ENCODE measurements at regions not wholly inside any gene's neighbourhood (a gene's known extent, or its start where the extent isn't known, plus 50 kb on each side); places are given as distances from the start of the nearest gene placed in this dataset.

DNA sequence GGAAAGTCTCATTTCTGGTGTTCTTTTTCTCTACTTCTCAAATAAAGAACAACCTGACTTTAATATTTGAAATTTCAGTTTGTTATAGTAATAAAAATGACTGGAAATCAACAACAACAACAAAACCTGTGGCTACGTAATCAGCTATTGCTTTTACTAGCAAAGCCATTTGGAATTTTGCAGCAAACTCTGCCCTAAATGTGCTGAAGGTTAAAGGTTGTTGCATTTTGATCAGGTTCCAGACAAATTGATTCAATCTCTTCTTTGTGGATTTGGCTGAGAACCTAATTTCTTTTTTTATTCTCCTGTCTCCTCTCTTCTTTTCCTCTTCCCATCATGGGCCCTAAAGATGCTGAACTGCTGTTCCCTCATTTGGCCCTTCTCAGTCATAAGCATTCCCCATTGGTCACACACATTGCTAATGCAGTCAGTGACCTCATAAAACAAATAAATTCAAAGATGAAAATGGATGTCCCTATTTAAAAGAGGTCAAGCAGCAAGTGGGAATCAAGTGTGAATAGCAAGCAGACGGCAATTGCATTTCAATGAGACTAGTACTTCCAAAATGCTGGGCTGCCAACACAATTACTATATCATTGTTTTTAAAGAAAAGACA, 795.1 kb upstream of the CDH8 start:
- TF ChIP-seq POLR2AphosphoS5 (IDR thresholded peaks at IDR 0.05; ENCODE audit: low read depth, low read length) (no peak), SIN3A (IDR thresholded peaks at IDR 0.05; ENCODE audit: borderline replicate concordance, insufficient read depth, low read depth, low read length) (no peak)
- TF ChIP-seq, protein P1, sequence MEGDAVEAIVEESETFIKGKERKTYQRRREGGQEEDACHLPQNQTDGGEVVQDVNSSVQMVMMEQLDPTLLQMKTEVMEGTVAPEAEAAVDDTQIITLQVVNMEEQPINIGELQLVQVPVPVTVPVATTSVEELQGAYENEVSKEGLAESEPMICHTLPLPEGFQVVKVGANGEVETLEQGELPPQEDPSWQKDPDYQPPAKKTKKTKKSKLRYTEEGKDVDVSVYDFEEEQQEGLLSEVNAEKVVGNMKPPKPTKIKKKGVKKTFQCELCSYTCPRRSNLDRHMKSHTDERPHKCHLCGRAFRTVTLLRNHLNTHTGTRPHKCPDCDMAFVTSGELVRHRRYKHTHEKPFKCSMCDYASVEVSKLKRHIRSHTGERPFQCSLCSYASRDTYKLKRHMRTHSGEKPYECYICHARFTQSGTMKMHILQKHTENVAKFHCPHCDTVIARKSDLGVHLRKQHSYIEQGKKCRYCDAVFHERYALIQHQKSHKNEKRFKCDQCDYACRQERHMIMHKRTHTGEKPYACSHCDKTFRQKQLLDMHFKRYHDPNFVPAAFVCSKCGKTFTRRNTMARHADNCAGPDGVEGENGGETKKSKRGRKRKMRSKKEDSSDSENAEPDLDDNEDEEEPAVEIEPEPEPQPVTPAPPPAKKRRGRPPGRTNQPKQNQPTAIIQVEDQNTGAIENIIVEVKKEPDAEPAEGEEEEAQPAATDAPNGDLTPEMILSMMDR (IDR thresholded peaks at IDR 0.05): no peak
